NB4 (cell line): ENCODE measurements at regions not wholly inside any gene's neighbourhood (a gene's known extent, or its start where the extent isn't known, plus 50 kb on each side); places are given as distances from the start of the nearest gene placed in this dataset.

Source experiments
- CTCF ChIP-seq: IDR thresholded peaks from one replicate; pipeline ENCODE4 v1.5.1; 2012; ENCODE audit warnings: low read depth, low read length
- POLR2A ChIP-seq: IDR thresholded peaks from 2 replicates; pipeline ENCODE4 v1.6.1; 2011; ENCODE audit warnings: mild to moderate bottlenecking; ENCODE audit not compliant: insufficient read length; ENCODE audit errors: extremely low read depth

- TF ChIP-seq CTCF (no peak), POLR2A (no peak)
Observed at GRCh38 chr1:48070396-48070750, 73.2 kb upstream of the TRABD2B start.
